ENCODE measurements at regions not wholly inside any gene's neighbourhood (a gene's known extent, or its start where the extent isn't known, plus 50 kb on each side); places are given as distances from the start of the nearest gene placed in this dataset.
"Not testable (repeated sequence)": the region's sequence is repeated elsewhere in the genome, so short reads cannot be mapped to it uniquely, and the experiment has no call there.

GRCh38 chr7:69110450-69111050 is 487.7 kb upstream of the AUTS2 start:
- Histone ChIP-seq H3K4me3 (ENCODE audit: low read depth in 1 of 2, low read length in 2 of 2) (no peak overlapping the region), H3K9ac (ENCODE audit: low read depth in 1 of 2, low read length in 2 of 2) (no peak overlapping the region), H3K27ac (ENCODE audit: low read depth, low read length) (no peak overlapping the region), H3K9me3 (ENCODE audit: control insufficient read depth in 1 of 2, low read length in 2 of 2) (no peaks in the 10 kb centered on the region), H3K4me1 (ENCODE audit: control insufficient read depth in 1 of 2, insufficient read depth in 2 of 2, low read length in 2 of 2) (no peaks in the 10 kb centered on the region), H3K36me3 (ENCODE audit: control insufficient read depth in 1 of 2, insufficient read depth in 2 of 2, low read length in 2 of 2) (no peaks in the 10 kb centered on the region), H3K27me3 (ENCODE audit: control insufficient read depth in 1 of 2, insufficient read depth in 2 of 2, low read length in 2 of 2) (no peaks in the 10 kb centered on the region)

GRCh38 chr7:69114374-69114773 is 483.9 kb upstream of the AUTS2 start:
- no peak overlapping the region for H3K27ac ChIP-seq (ENCODE audit: low read depth, low read length)
- no peaks in the 10 kb centered on the region for H3K4me1 ChIP-seq (ENCODE audit: control insufficient read depth in 1 of 2, insufficient read depth in 2 of 2, low read length in 2 of 2)
- no peak overlapping the region for H3K4me3 ChIP-seq (ENCODE audit: low read depth in 1 of 2, low read length in 2 of 2)
- no peaks in the 10 kb centered on the region for H3K27me3 ChIP-seq (ENCODE audit: control insufficient read depth in 1 of 2, insufficient read depth in 2 of 2, low read length in 2 of 2)
- no peaks in the 10 kb centered on the region for H3K36me3 ChIP-seq (ENCODE audit: control insufficient read depth in 1 of 2, insufficient read depth in 2 of 2, low read length in 2 of 2)
- no peak overlapping the region for H3K9ac ChIP-seq (ENCODE audit: low read depth in 1 of 2, low read length in 2 of 2)
- no peaks in the 10 kb centered on the region for H3K9me3 ChIP-seq (ENCODE audit: control insufficient read depth in 1 of 2, low read length in 2 of 2)

- Histone ChIP-seq H3K27me3 (ENCODE audit: control insufficient read depth in 1 of 2, insufficient read depth in 2 of 2, low read length in 2 of 2) (no peaks in the 10 kb centered on the region), H3K9ac (ENCODE audit: low read depth in 1 of 2, low read length in 2 of 2) (no peak overlapping the region), H3K4me3 (ENCODE audit: low read depth in 1 of 2, low read length in 2 of 2) (no peak overlapping the region), H3K27ac (ENCODE audit: low read depth, low read length) (no peak overlapping the region), H3K9me3 (ENCODE audit: control insufficient read depth in 1 of 2, low read length in 2 of 2) (no peaks in the 10 kb centered on the region), H3K4me1 (ENCODE audit: control insufficient read depth in 1 of 2, insufficient read depth in 2 of 2, low read length in 2 of 2) (no peaks in the 10 kb centered on the region), H3K36me3 (ENCODE audit: control insufficient read depth in 1 of 2, insufficient read depth in 2 of 2, low read length in 2 of 2) (no peaks in the 10 kb centered on the region)
These were observed 482.5 kb upstream of the AUTS2 start for GRCh38 chr7:69115788-69116187.

- H3K27ac ChIP-seq (ENCODE audit: low read depth, low read length); H3K4me3 ChIP-seq (ENCODE audit: low read depth in 1 of 2, low read length in 2 of 2); H3K27me3 ChIP-seq (ENCODE audit: control insufficient read depth in 1 of 2, insufficient read depth in 2 of 2, low read length in 2 of 2); H3K36me3 ChIP-seq (ENCODE audit: control insufficient read depth in 1 of 2, insufficient read depth in 2 of 2, low read length in 2 of 2); H3K4me1 ChIP-seq (ENCODE audit: control insufficient read depth in 1 of 2, insufficient read depth in 2 of 2, low read length in 2 of 2); H3K9me3 ChIP-seq (ENCODE audit: control insufficient read depth in 1 of 2, low read length in 2 of 2); H3K9ac ChIP-seq (ENCODE audit: low read depth in 1 of 2, low read length in 2 of 2): not testable (repeated sequence)
These were observed 482.1 kb upstream of the AUTS2 start for GRCh38 chr7:69116196-69116595.

- Histone ChIP-seq H3K27ac (ENCODE audit: low read depth, low read length) (no peak overlapping the region), H3K9ac (ENCODE audit: low read depth in 1 of 2, low read length in 2 of 2) (no peak overlapping the region), H3K9me3 (ENCODE audit: control insufficient read depth in 1 of 2, low read length in 2 of 2) (no peaks in the 10 kb centered on the region)
These were observed 475.3 kb upstream of the AUTS2 start for GRCh38 chr7:69122953-69123352.

GRCh38 chr7:69126896-69127479 is 471.3 kb upstream of the AUTS2 start:
- Histone ChIP-seq H3K36me3 (ENCODE audit: control insufficient read depth in 1 of 2, insufficient read depth in 2 of 2, low read length in 2 of 2) (no peaks in the 10 kb centered on the region), H3K9me3 (ENCODE audit: control insufficient read depth in 1 of 2, low read length in 2 of 2) (no peaks in the 10 kb centered on the region), H3K27ac (ENCODE audit: low read depth, low read length) (no peak overlapping the region), H3K27me3 (ENCODE audit: control insufficient read depth in 1 of 2, insufficient read depth in 2 of 2, low read length in 2 of 2) (no peaks in the 10 kb centered on the region), H3K4me1 (ENCODE audit: control insufficient read depth in 1 of 2, insufficient read depth in 2 of 2, low read length in 2 of 2) (no peaks in the 10 kb centered on the region), H3K9ac (ENCODE audit: low read depth in 1 of 2, low read length in 2 of 2) (no peak overlapping the region), H3K4me3 (ENCODE audit: low read depth in 1 of 2, low read length in 2 of 2) (no peak overlapping the region)

More at GRCh38 chr7:69122953-69123352, 475.3 kb upstream of the AUTS2 start:
- H3K27me3 ChIP-seq (ENCODE audit: control insufficient read depth in 1 of 2, insufficient read depth in 2 of 2, low read length in 2 of 2), result no peaks in the 10 kb centered on the region
- no peak overlapping the region for H3K4me3 ChIP-seq (ENCODE audit: low read depth in 1 of 2, low read length in 2 of 2)
- no peaks in the 10 kb centered on the region for H3K4me1 ChIP-seq (ENCODE audit: control insufficient read depth in 1 of 2, insufficient read depth in 2 of 2, low read length in 2 of 2)
- no peaks in the 10 kb centered on the region for H3K36me3 ChIP-seq (ENCODE audit: control insufficient read depth in 1 of 2, insufficient read depth in 2 of 2, low read length in 2 of 2)

GRCh38 chr7:69129524-69129923 is 468.8 kb upstream of the AUTS2 start:
- Histone ChIP-seq H3K9ac (ENCODE audit: low read depth in 1 of 2, low read length in 2 of 2) (no peak overlapping the region), H3K4me3 (ENCODE audit: low read depth in 1 of 2, low read length in 2 of 2) (no peak overlapping the region), H3K9me3 (ENCODE audit: control insufficient read depth in 1 of 2, low read length in 2 of 2) (no peaks in the 10 kb centered on the region), H3K27me3 (ENCODE audit: control insufficient read depth in 1 of 2, insufficient read depth in 2 of 2, low read length in 2 of 2) (no peaks in the 10 kb centered on the region), H3K27ac (ENCODE audit: low read depth, low read length) (no peak overlapping the region), H3K36me3 (ENCODE audit: control insufficient read depth in 1 of 2, insufficient read depth in 2 of 2, low read length in 2 of 2) (no peaks in the 10 kb centered on the region), H3K4me1 (ENCODE audit: control insufficient read depth in 1 of 2, insufficient read depth in 2 of 2, low read length in 2 of 2) (no peaks in the 10 kb centered on the region)

GRCh38 chr7:69129951-69130350 is 468.3 kb upstream of the AUTS2 start:
- H3K27me3 ChIP-seq (ENCODE audit: control insufficient read depth in 1 of 2, insufficient read depth in 2 of 2, low read length in 2 of 2), result no peaks in the 10 kb centered on the region
- no peak overlapping the region for H3K4me3 ChIP-seq (ENCODE audit: low read depth in 1 of 2, low read length in 2 of 2)
- H3K9me3 ChIP-seq (ENCODE audit: control insufficient read depth in 1 of 2, low read length in 2 of 2), result no peaks in the 10 kb centered on the region
- no peak overlapping the region for H3K9ac ChIP-seq (ENCODE audit: low read depth in 1 of 2, low read length in 2 of 2)
- no peak overlapping the region for H3K27ac ChIP-seq (ENCODE audit: low read depth, low read length)
- no peaks in the 10 kb centered on the region for H3K4me1 ChIP-seq (ENCODE audit: control insufficient read depth in 1 of 2, insufficient read depth in 2 of 2, low read length in 2 of 2)
- no peaks in the 10 kb centered on the region for H3K36me3 ChIP-seq (ENCODE audit: control insufficient read depth in 1 of 2, insufficient read depth in 2 of 2, low read length in 2 of 2)

GRCh38 chr7:69130396-69130795 is 467.9 kb upstream of the AUTS2 start:
- no peaks in the 10 kb centered on the region for H3K9me3 ChIP-seq (ENCODE audit: control insufficient read depth in 1 of 2, low read length in 2 of 2)

GRCh38 chr7:69134316-69134715 is 464.0 kb upstream of the AUTS2 start:
- Histone ChIP-seq H3K36me3 (ENCODE audit: control insufficient read depth in 1 of 2, insufficient read depth in 2 of 2, low read length in 2 of 2) (no peaks in the 10 kb centered on the region), H3K27me3 (ENCODE audit: control insufficient read depth in 1 of 2, insufficient read depth in 2 of 2, low read length in 2 of 2) (no peaks in the 10 kb centered on the region), H3K4me3 (ENCODE audit: low read depth in 1 of 2, low read length in 2 of 2) (no peak overlapping the region), H3K9ac (ENCODE audit: low read depth in 1 of 2, low read length in 2 of 2) (no peak overlapping the region), H3K27ac (ENCODE audit: low read depth, low read length) (no peak overlapping the region), H3K4me1 (ENCODE audit: control insufficient read depth in 1 of 2, insufficient read depth in 2 of 2, low read length in 2 of 2) (no peaks in the 10 kb centered on the region), H3K9me3 (ENCODE audit: control insufficient read depth in 1 of 2, low read length in 2 of 2) (peaks cover 0 to 4% of the 10 kb centered on the region in 2 donors)

More at GRCh38 chr7:69130396-69130795, 467.9 kb upstream of the AUTS2 start:
- H3K27me3 ChIP-seq (ENCODE audit: control insufficient read depth in 1 of 2, insufficient read depth in 2 of 2, low read length in 2 of 2), result no peaks in the 10 kb centered on the region
- no peak overlapping the region for H3K4me3 ChIP-seq (ENCODE audit: low read depth in 1 of 2, low read length in 2 of 2)
- no peaks in the 10 kb centered on the region for H3K4me1 ChIP-seq (ENCODE audit: control insufficient read depth in 1 of 2, insufficient read depth in 2 of 2, low read length in 2 of 2)
- no peak overlapping the region for H3K9ac ChIP-seq (ENCODE audit: low read depth in 1 of 2, low read length in 2 of 2)
- H3K27ac ChIP-seq (ENCODE audit: low read depth, low read length), result no peak overlapping the region
- H3K36me3 ChIP-seq (ENCODE audit: control insufficient read depth in 1 of 2, insufficient read depth in 2 of 2, low read length in 2 of 2), result no peaks in the 10 kb centered on the region
